Motor neuron (in vitro differentiated cells): ENCODE measurements at regions not wholly inside any gene's neighbourhood (a gene's known extent, or its start where the extent isn't known, plus 50 kb on each side); places are given as distances from the start of the nearest gene placed in this dataset.

Experiments
- ATAC-seq, 8 experiments: fragments of 200-7000 bp; cut with Tn5 transposase; replicated peaks in 6 of 8; 2 replicates each; pipeline ENCODE4 v1.8.0; 2021; ENCODE audit warnings: mild to moderate bottlenecking in 8 of 8, moderate library complexity in 8 of 8
- H3K27ac ChIP-seq, 2 donors: fragments of 250-450 bp; sonication (Bioruptor Pico); 2 replicates each; pipeline ENCODE4 v1.9.0; 2021; ENCODE audit warnings: antibody characterized with exemption in 2 of 2, mild to moderate bottlenecking in 2 of 2, moderate library complexity in 1 of 2
- H3K4me1 ChIP-seq, 2 donors: fragments of 250-450 bp; sonication (Bioruptor Pico); replicated peaks in 1 of 2; 2 replicates each; pipeline ENCODE4 v1.6.1; 2021; ENCODE audit warnings: antibody characterized with exemption in 2 of 2, mild to moderate bottlenecking in 2 of 2, moderate library complexity in 1 of 2
- H3K4me3 ChIP-seq, 5 donors: fragments of 250-450 bp; sonication (Bioruptor Pico); 2 replicates each; pipeline ENCODE4 v1.9.0; 2021; ENCODE audit warnings: antibody characterized with exemption in 5 of 5, mild to moderate bottlenecking in 5 of 5, moderate library complexity in 4 of 5
- WGBS, 10 experiments: fragments of 450-650 bp; shearing (Covaris generic); methylation state at CpG; one replicate each; pipeline ENCODE4 v1.0.0; 2022; 5-methylcytosine and 5-hydroxymethylcytosine counted together
- in situ Hi-C, 9 experiments: fragments of 400-800 bp; cut with MboI; loops; one replicate each; pipeline ENCODE4 v1.15.0; 2021; ENCODE audit warnings: low sequenced_read_pairs in 9 of 9, low pct_unique_long_range_greater_than_20kb in 2 of 9; ENCODE audit not compliant: unreplicated experiment in 9 of 9

DNA sequence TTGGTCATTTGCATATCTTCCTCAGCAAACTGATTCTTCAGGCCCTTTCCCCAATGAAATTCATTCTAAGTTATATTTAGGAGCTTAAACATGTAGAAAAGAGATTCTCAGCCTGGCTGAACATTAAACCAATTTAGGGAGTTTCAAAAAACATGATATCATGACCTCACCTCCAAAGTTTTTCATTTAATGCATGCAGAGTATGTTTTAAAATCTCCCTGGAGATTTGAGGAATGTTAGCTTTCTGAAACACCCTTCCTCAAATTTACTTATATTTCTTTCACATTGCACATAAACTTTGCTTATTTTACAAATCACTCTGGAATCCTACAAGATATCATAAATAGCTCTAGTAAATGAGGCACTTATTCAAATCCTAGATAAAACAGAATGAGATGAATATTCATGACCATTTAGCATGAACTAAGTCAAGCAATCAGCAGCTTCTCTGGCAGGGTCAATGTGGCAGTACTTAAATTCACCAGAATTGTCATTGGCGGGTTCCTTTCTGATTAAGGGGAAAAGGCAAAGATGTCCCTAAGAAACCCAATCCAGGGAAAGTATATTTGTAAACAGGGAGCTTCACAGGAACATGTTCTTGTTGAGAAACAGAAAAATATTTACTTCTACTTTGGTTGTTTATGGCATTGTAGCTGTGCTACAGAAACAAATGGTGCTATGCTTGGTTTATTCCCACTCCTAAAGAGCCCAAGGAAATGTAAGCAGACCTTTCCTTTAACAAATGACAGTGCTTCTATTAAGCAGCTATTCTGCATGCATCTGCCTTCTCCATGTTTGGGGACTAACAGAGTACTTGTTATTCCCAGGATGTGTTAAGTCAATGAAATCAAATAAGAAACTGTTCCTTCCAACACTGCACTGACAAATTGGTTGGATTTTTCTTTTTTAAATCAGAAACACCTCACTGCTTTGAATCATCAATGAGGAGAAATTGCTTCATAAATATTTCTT, 162.3 kb downstream of the C11orf87 start:
- peak in 4 of 8 experiments; percentile 52 to 67 (median 60) for ATAC-seq
- WGBS, 10 experiments: 33 to 100% (median 90%) methylated on average over 1 of the region's 1 CpG; no CpG with 5 or more reads in 2 of the 10 experiments
- in situ Hi-C loops: no loop called here

DNA sequence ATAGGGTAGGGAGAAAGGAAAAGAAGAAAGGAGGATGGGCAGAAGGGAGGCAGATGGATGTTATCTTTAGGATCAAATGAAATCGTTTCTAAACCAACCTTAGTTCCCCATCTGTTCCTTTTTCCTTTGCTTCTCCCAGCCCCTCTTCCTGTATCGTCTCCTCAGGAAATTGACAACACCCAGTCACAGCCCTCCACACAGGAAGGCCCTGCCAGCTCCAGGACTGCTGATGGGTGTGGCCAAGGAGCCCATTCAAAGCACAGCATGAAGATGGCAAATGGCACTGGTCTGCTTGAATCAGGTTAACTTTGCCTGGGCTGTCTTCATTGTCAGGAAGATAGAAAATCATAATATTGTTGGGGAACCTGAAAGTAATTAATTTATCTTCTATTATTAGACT, 164.8 kb downstream of the C11orf87 start:
- H3K27ac ChIP-seq: no peak overlapping the region
- in situ Hi-C loops: no loop called here
- H3K4me1 ChIP-seq: peaks cover 15 to 30% of the 10 kb centered on the region in 2 donors
- no peak for ATAC-seq
- WGBS, 10 experiments: 0 to 83% (median 58%) methylated on average over 1 to 2 of the region's 2 CpGs; no CpG with 5 or more reads in 3 of the 10 experiments
- no peak overlapping the region for H3K4me3 ChIP-seq

More for the DNA sequence above, 162.3 kb downstream of the C11orf87 start:
- peaks cover 11 to 30% of the 10 kb centered on the region in 2 donors for H3K4me1 ChIP-seq
- no peak overlapping the region for H3K27ac ChIP-seq
- H3K4me3 ChIP-seq: no peak overlapping the region

DNA sequence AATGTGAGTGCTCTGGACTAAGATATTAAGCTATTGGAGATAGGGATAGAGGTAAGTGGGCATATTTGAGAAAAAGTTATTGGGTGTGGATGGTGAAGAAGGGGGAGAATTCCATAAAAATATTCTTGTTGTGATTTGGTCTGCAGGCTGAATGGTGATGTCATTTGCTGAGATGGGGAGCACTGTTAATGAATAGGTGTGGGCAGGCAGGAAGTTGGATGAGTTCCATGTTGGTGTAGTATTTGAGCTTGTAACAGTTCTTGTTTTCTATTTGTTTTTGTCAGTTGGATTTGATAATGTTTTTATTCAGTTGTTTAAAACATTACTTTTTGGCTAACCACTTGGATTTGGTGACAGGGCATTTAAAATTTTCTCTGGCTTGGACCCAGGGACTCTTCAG, 168.8 kb downstream of the C11orf87 start:
- peaks cover 0 to 4% of the 10 kb centered on the region in 2 donors for H3K4me1 ChIP-seq
- ATAC-seq: no peak
- in situ Hi-C loops: no loop called here
- H3K4me3 ChIP-seq: no peak overlapping the region
- H3K27ac ChIP-seq: no peak overlapping the region

DNA sequence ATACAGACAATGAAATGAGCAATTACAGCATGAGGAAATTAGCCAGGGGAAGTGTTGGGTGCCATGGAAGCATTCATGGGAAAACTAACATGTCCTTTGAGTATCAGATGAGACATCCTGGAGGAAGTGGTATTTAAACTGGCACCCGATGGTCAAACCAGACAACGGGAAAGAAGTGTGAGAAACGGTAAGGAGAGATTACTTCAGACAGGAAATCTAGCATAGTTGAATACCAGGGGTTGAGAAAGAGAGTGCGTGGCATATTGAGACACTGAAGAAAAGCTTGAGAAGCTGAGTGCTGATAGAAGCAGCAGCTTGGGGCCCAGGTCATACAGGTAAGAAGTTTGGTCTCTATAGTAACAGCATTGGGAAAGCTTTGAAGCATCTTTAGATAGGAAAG, 175.3 kb downstream of the C11orf87 start:
- Histone ChIP-seq H3K27ac (no peak overlapping the region), H3K4me1 (peaks cover 0 to 2% of the 10 kb centered on the region in 2 donors), H3K4me3 (no peak overlapping the region)
- WGBS, 10 experiments: 63 to 100% (median 83%) methylated on average over 1 to 4 of the region's 4 CpGs
- no peak for ATAC-seq
- in situ Hi-C loops: no loop called here

DNA sequence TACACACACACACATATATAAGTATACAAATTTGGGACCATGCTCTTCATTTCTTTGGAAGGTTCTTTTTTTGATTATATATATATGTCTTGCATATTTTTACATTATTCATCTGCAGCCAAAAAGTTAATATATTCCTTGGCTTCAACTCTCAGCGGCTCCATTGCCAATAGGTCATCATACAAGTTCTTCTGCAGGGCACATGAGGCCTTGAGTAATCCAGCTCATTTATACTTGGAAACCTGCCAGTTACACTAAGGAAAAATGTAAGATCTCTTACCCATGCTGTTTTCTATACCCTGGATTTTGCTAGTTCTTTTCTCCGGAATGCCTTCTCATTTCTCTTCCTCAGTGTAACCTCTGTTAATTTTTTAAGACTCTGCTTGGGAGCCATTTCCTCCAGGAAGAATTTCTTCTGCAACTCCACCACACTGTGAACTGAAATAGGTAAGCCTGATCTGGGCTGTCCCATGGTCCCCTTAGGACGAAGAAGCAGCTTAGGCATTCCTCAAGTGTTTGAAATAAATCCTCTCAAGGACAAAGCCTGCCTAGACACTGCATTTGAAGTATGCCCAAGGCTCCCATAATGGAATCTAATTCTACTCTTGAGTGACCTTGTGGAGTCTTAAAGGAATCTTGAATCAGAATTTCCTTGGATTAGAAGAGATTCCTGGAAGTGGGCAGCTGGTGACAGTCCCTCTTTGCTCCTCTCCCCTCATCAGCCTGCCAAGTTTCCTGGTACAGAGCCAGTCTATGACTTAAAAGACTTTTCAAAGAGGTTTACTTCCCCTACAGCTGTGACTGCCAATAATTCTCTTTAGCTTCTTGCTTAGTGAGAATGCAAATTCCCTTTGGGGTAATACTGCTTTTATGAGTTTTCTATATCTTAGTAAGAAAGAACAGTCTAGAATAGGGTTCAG, 182.8 kb downstream of the C11orf87 start:
- no peak overlapping the region for H3K4me3 ChIP-seq
- in situ Hi-C loops: no loop called here
- ATAC-seq: peak in 3 of 8 experiments; percentile 20 to 54 (median 24)
- no peak overlapping the region for H3K27ac ChIP-seq
- 38 to 92% (median 60%) methylated on average over 1 to 3 of the region's 3 CpGs; no CpG with 5 or more reads in 1 of the 10 experiments for WGBS, 10 experiments
- no peaks in the 10 kb centered on the region for H3K4me1 ChIP-seq

DNA sequence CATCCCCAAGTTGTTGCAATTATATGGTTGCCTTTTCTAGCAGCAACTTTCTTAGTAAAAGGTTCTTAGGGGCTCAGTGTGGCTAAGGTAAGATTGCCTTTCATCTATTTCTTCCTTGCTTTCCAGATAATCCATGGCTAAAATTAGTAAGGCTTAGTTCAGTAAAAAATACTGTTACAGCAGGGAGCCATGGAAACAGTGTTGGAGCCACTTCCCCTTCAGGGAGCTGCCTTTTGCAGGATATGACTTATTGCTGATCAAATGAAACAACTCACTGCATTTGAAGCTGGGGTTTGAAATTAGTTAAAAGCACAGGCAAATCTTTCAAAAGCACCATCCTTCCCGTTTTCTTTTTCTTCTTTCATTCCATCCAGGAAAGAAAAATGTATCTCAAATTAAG, 184.3 kb downstream of the C11orf87 start:
- peak in 1 of 8 experiments; percentile 38 for ATAC-seq
- no peaks in the 10 kb centered on the region for H3K4me1 ChIP-seq
- in situ Hi-C loops: no loop called here
- no peak overlapping the region for H3K27ac ChIP-seq
- no peak overlapping the region for H3K4me3 ChIP-seq
- 0 to 83% (median 38%) methylated on average over 1 of the region's 1 CpG; no CpG with 5 or more reads in 4 of the 10 experiments for WGBS, 10 experiments

DNA sequence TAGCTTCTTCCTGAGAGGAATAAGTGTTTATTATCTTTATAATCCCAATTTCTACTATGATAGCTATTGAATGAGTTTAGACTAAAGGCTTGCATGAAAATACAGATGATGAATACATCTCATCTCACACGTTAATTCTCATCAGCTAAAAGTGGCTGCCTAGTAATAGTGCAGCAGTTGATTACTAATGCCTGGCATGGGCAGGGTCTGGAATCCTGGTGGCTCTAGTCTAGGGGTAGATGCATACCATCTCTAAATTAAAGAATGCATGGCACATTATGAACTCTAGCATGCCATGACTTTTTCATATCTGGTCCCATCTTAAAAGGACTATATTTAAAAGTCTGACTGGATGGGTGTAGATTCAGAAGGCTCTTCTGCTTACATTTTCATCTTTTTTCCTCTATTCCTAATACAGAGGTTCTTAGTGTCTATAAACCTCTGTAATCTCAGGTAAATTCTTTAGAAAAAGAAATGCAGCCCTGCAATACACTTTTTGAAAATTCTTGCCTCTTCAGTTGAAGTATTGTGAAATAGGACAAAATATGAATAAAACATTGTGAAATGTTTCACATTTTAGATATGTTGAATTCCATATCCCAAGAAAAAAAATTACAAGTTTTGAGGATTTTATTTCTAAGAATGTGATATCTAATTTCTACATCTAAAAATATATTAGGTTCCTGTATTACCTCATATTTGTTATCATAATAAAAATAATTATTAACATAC, 187.6 kb downstream of the C11orf87 start:
- Histone ChIP-seq H3K27ac (no peak overlapping the region), H3K4me1 (no peaks in the 10 kb centered on the region), H3K4me3 (no peak overlapping the region)
- in situ Hi-C loops: no loop called here
- 17 to 100% (median 58%) methylated on average over 1 of the region's 1 CpG; no CpG with 5 or more reads in 3 of the 10 experiments for WGBS, 10 experiments
- ATAC-seq: no peak

DNA sequence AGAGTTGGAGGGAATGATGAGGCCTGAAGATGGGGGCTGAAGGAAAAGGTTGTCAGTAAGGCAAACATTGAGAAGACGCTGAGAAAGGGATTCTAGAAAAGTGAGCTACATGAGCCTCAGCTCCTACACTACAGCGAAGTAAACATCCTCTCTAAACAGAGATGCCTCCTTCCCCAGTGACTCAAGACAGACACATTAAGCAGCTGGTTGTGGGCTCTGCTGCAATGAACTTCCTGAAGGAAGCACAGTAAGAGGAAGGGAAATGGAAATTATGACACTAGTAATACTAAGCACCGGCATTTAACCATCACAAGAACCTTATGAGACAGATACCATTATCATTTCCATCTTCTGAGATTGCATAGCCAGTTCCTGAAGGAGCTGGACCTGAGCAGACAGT, 190.5 kb downstream of the C11orf87 start:
- Histone ChIP-seq H3K4me3 (no peak overlapping the region), H3K4me1 (no peaks in the 10 kb centered on the region), H3K27ac (no peak overlapping the region)
- no peak for ATAC-seq
- 30 to 100% (median 87%) methylated on average over 1 to 3 of the region's 3 CpGs; no CpG with 5 or more reads in 2 of the 10 experiments for WGBS, 10 experiments
- in situ Hi-C loops: no loop called here

DNA sequence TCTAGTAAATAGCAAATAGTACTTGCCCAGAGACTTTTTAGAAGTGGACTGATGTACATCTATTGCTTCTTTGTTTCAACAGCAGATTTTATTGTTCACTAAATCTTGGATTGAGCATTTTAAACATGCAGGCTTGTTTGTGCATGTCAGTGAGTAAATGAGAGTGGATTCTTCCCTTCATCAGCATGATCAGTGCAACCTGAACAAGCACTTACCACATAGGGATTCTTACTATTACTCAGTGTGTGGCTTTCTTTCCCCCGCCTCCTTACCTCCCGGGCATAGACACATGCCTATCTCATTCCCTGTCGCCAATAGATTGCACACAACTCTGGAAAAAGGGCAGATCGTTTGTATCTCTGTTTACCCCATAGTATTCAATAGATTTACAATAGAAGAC, 197.5 kb downstream of the C11orf87 start:
- ATAC-seq: no peak
- no peaks in the 10 kb centered on the region for H3K4me1 ChIP-seq
- no peak overlapping the region for H3K27ac ChIP-seq
- WGBS, 10 experiments: 0 to 93% (median 80%) methylated on average over 1 to 4 of the region's 4 CpGs; no CpG with 5 or more reads in 1 of the 10 experiments
- no peak overlapping the region for H3K4me3 ChIP-seq
- in situ Hi-C loops: no loop called here

DNA sequence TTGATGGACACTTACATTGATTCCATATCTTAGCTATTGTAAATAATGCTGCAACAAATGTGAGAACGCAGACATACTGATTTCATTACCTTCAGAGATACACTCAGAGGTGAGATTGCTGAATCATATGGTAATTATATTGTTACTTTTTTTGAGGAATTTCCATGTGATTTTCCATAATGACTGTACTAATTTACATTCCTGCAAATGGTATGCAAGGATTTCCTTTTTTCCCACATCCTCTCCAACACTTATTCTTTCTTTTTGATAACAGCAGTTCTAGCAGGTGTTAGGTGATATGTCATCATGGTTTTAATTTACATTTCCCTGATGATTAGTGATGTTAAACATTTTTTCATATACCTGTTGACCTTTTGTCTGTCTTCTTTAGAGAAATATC, 207.7 kb downstream of the C11orf87 start:
- WGBS, 10 experiments: 42 to 100% (median 79%) methylated on average over 1 of the region's 1 CpG; no CpG with 5 or more reads in 2 of the 10 experiments
- ATAC-seq: no peak
- Histone ChIP-seq H3K27ac (no peak overlapping the region), H3K4me1 (no peaks in the 10 kb centered on the region), H3K4me3 (no peak overlapping the region)
- in situ Hi-C loops: no loop called here

DNA sequence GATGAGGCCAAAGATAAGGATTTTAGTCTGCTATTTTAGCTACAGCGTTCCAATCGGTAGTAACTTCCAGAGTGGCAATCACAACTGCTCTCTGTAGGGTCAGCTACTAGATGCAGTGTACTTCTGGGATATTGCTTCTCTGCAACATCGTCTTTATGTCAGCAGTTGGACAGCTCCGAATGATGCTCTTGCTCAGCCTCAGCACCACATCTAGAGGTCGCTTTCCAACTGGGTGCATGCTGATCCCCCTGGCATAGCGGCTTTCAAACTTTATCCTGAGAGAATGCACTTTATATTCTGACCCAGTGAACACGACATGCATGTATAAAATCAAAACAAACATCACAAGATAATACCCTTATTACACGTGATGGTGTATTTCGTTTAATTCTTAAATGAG, 219.6 kb downstream of the C11orf87 start:
- Histone ChIP-seq H3K4me3 (no peak overlapping the region), H3K27ac (no peak overlapping the region), H3K4me1 (peaks cover 5 to 8% of the 10 kb centered on the region in 2 donors)
- in situ Hi-C loops: no loop called here
- 11 to 70% (median 37%) methylated on average over 1 to 9 of the region's 9 CpGs; no CpG with 5 or more reads in 2 of the 10 experiments for WGBS, 10 experiments
- peak in 5 of 8 experiments; percentile 38 to 72 (median 64) for ATAC-seq

DNA sequence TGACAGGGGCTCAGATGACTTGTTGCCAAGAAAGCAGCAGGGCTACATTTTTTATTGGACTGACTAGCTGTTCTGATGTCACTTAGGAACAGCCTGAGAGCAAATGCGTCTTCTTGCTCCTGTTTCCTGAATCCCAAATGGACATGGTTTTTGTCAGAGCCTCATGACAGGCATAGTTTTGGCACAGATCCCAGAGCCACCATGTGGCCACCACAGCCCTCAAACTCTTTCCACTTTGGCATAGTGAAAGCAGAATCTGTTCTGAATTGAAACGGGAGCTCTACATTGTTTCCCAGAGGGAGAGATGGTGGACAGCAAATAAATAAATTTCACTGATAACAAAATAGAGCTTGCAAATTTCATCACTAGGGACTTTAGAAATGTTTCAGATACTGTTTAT, 222.2 kb downstream of the C11orf87 start:
- in situ Hi-C loops: no loop called here
- 0 to 71% (median 20%) methylated on average over 1 to 2 of the region's 2 CpGs; no CpG with 5 or more reads in 3 of the 10 experiments for WGBS, 10 experiments
- Histone ChIP-seq H3K4me1 (peaks cover 5 to 14% of the 10 kb centered on the region in 2 donors), H3K27ac (no peak overlapping the region), H3K4me3 (no peak overlapping the region)
- ATAC-seq: peak; percentile 22 to 92 (median 84)
